ENCODE measurements at regions not wholly inside any gene's neighbourhood (a gene's known extent, or its start where the extent isn't known, plus 50 kb on each side); places are given as distances from the start of the nearest gene placed in this dataset.

GRCh38 chr7:80357530-80357929 is 154.3 kb downstream of the GNAT3 start:
- intact Hi-C loops (cut with micrococcal nuclease): no loop called here
- no peak for TF ChIP-seq CTCF (IDR thresholded peaks at IDR 0.05)
- no peaks in the 10 kb centered on the region for H3K4me1 ChIP-seq (ENCODE audit: control insufficient read depth in 1 of 2, insufficient read depth in 2 of 2, low read length in 2 of 2)
- Mint-ChIP-seq H3K4me3 (no peak overlapping the region), H3K9me3 (no peaks in the 10 kb centered on the region), H3K36me3 (no peaks in the 10 kb centered on the region), H3K4me1 (no peaks in the 10 kb centered on the region), H3K27ac (no peak overlapping the region), H3K27me3 (ENCODE audit: low read depth in 3 of 3) (peaks cover 0 to 1% (median 0%) of the 10 kb centered on the region in 3 donors)
- H3K36me3 ChIP-seq (replicated peaks in 1 of 2; ENCODE audit: control insufficient read depth in 1 of 2, insufficient read depth in 2 of 2, low read length in 2 of 2): no peaks in the 10 kb centered on the region
- no peak overlapping the region for H3K27ac ChIP-seq (ENCODE audit: low read depth in 1 of 2, low read length in 2 of 2)
- H3K4me2 ChIP-seq (replicated peaks; ENCODE audit: extremely low read depth, low read length, poor library complexity, severe bottlenecking): no peak overlapping the region
- DNase-seq: no peak
- no peaks in the 10 kb centered on the region for H3K27me3 ChIP-seq (ENCODE audit: control insufficient read depth in 2 of 2, insufficient read depth in 2 of 2, low read length in 2 of 2)
- H4K20me1 ChIP-seq (ENCODE audit: insufficient read depth, low read length): no peaks in the 10 kb centered on the region
- no peak overlapping the region for H3K4me3 ChIP-seq (replicated peaks in 1 of 3; ENCODE audit: low read depth in 2 of 3, low read length in 3 of 3)
- H3K9me3 ChIP-seq (replicated peaks in 1 of 2; ENCODE audit: control insufficient read depth in 1 of 2, insufficient read depth in 1 of 2, low read length in 2 of 2): no peaks in the 10 kb centered on the region
- H3K79me2 ChIP-seq (ENCODE audit: insufficient read depth, low read length): no peaks in the 10 kb centered on the region
- H3K9ac ChIP-seq (ENCODE audit: insufficient read depth, low read length, poor library complexity, severe bottlenecking): no peak overlapping the region
- no peak overlapping the region for H2AFZ ChIP-seq (ENCODE audit: insufficient read depth, low read depth, low read length, poor library complexity, severe bottlenecking)

- Mint-ChIP-seq H3K4me1 (no peaks in the 10 kb centered on the region), H3K27me3 (ENCODE audit: low read depth in 3 of 3) (peaks cover 1 to 2% (median 1%) of the 10 kb centered on the region in 3 donors), H3K9me3 (peaks cover 0 to 4% (median 0%) of the 10 kb centered on the region in 7 donors), H3K36me3 (no peaks in the 10 kb centered on the region), H3K4me3 (no peak overlapping the region), H3K27ac (no peak overlapping the region)
- no peak for TF ChIP-seq CTCF (IDR thresholded peaks at IDR 0.05)
- DNase-seq: no peak
- no peak overlapping the region for H3K4me3 ChIP-seq (replicated peaks in 1 of 3; ENCODE audit: low read depth in 2 of 3, low read length in 3 of 3)
- intact Hi-C loops (cut with micrococcal nuclease): no loop called here
- H3K9me3 ChIP-seq (replicated peaks in 1 of 2; ENCODE audit: control insufficient read depth in 1 of 2, insufficient read depth in 1 of 2, low read length in 2 of 2): no peaks in the 10 kb centered on the region
- H4K20me1 ChIP-seq (ENCODE audit: insufficient read depth, low read length): no peaks in the 10 kb centered on the region
- H3K27me3 ChIP-seq (ENCODE audit: control insufficient read depth in 2 of 2, insufficient read depth in 2 of 2, low read length in 2 of 2): no peaks in the 10 kb centered on the region
- H3K36me3 ChIP-seq (replicated peaks in 1 of 2; ENCODE audit: control insufficient read depth in 1 of 2, insufficient read depth in 2 of 2, low read length in 2 of 2): no peaks in the 10 kb centered on the region
- no peak overlapping the region for H2AFZ ChIP-seq (ENCODE audit: insufficient read depth, low read depth, low read length, poor library complexity, severe bottlenecking)
- no peaks in the 10 kb centered on the region for H3K4me1 ChIP-seq (ENCODE audit: control insufficient read depth in 1 of 2, insufficient read depth in 2 of 2, low read length in 2 of 2)
- no CpG with 5 or more reads among the region's 1 CpG for WGBS (ENCODE audit: insufficient coverage)
- no peak overlapping the region for H3K27ac ChIP-seq (ENCODE audit: low read depth in 1 of 2, low read length in 2 of 2)
- no peak overlapping the region for H3K9ac ChIP-seq (ENCODE audit: insufficient read depth, low read length, poor library complexity, severe bottlenecking)
- no peaks in the 10 kb centered on the region for H3K79me2 ChIP-seq (ENCODE audit: insufficient read depth, low read length)
- H3K4me2 ChIP-seq (replicated peaks; ENCODE audit: extremely low read depth, low read length, poor library complexity, severe bottlenecking): no peak overlapping the region
Observed at GRCh38 chr7:80350430-80350829, 161.4 kb downstream of the GNAT3 start.
